NCI-H82 (cell line): ENCODE measurements at regions not wholly inside any gene's neighbourhood (a gene's known extent, or its start where the extent isn't known, plus 50 kb on each side); places are given as distances from the start of the nearest gene placed in this dataset.

ENCODE experiments used
- DNase-seq: peaks from one replicate; lab custom pipeline; 2025; lab: John Stamatoyannopoulos, UW

DNA sequence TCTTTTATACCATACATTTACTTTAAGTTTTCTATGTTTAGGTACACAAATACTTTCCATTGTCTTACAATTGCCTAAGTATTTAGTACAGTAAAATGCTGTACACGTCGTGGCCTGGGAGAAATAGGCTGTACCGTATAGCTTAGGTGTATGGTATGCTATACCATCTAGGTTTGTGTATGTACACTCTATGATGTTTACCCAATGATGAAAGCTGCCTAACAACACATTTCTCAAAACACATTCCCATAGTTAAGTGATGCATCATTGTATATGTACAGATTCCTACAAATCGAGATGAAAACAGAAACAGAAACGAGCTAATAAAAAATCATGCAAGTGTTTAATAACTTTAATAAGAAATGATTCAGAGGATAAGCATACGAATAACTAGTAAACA is 51.6 kb downstream of the SPANXA2 start:
- no peak for DNase-seq

DNA sequence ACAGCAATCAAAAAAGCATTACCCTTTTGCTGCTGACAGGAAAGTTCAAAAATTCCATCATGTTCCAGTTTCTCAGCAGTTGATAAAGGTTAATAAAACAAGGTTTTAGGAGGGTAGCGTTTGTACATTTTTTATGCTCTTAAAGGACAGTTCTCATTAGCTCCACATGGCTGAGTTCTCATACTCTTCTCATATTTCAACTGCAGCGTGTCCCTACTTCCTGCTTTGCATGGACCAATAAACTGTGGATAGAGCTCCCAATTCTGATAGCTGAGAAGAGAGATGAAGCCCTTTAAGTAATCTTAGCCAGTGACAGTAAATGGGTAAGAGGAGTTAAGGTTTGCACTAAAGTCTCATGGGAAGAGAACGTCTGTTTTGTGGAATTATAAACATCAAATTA is 53.5 kb downstream of the SPANXA2 start:
- DNase-seq = peak; percentile 0
